ENCODE measurements at regions not wholly inside any gene's neighbourhood (a gene's known extent, or its start where the extent isn't known, plus 50 kb on each side); places are given as distances from the start of the nearest gene placed in this dataset.
"Not testable (repeated sequence)": the region's sequence is repeated elsewhere in the genome, so short reads cannot be mapped to it uniquely, and the experiment has no call there.

DNA sequence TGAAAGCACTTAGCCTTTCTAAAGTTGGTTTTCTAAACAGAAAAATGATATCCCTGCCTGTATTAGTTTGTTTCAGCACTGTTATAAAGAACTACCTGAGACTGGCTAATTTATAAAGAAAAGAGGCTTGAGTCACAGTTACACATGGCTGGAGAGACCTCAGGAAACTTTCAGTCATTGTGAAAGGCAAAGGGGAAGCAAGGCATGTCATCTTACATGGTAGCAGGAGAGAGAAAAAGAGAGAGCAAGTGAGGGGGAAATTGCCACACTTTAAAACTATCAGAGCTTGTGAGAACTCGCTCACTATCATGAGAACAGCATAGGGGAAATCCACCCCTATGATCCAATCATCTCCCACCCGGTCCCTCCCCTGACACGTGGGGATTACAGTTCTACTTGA lies 64.9 kb downstream of the FAM170A start:
- TF ChIP-seq, protein P1, sequence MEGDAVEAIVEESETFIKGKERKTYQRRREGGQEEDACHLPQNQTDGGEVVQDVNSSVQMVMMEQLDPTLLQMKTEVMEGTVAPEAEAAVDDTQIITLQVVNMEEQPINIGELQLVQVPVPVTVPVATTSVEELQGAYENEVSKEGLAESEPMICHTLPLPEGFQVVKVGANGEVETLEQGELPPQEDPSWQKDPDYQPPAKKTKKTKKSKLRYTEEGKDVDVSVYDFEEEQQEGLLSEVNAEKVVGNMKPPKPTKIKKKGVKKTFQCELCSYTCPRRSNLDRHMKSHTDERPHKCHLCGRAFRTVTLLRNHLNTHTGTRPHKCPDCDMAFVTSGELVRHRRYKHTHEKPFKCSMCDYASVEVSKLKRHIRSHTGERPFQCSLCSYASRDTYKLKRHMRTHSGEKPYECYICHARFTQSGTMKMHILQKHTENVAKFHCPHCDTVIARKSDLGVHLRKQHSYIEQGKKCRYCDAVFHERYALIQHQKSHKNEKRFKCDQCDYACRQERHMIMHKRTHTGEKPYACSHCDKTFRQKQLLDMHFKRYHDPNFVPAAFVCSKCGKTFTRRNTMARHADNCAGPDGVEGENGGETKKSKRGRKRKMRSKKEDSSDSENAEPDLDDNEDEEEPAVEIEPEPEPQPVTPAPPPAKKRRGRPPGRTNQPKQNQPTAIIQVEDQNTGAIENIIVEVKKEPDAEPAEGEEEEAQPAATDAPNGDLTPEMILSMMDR (IDR thresholded peaks at IDR 0.05; ENCODE audit: low read depth, low read length, missing control alignments), result no peak
- no peak overlapping the region for H3K4me3 ChIP-seq (replicated peaks; ENCODE audit: low read depth, low read length)
- no peak for DNase-seq (ENCODE audit: extremely low read depth, low read depth)

DNA sequence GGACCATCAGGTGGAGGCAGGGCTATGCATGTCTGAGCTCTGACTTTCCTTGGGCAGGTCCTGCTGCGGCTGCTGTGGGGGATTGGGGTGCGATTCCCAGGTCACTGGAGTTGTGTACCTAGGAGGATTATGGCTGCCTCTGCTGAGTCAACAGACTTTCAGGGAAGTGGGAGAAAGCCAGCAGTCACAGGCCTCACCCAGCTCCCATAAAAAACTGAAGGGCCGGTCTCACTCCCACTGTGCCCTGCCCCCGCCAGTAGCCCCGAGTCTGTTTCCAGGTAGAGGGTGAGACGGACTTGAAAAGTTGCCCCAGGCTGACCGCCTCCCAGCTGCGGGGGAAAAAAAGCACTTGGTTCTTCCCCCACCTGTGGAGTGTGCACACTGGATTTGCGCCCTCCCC lies 76.7 kb downstream of the FAM170A start:
- H3K4me3 ChIP-seq (replicated peaks; ENCODE audit: low read depth, low read length), result no peak overlapping the region
- DNase-seq (ENCODE audit: extremely low read depth, low read depth), result no peak
- TF ChIP-seq, protein P1 (IDR thresholded peaks at IDR 0.05; ENCODE audit: low read depth, low read length, missing control alignments), result no peak

DNA sequence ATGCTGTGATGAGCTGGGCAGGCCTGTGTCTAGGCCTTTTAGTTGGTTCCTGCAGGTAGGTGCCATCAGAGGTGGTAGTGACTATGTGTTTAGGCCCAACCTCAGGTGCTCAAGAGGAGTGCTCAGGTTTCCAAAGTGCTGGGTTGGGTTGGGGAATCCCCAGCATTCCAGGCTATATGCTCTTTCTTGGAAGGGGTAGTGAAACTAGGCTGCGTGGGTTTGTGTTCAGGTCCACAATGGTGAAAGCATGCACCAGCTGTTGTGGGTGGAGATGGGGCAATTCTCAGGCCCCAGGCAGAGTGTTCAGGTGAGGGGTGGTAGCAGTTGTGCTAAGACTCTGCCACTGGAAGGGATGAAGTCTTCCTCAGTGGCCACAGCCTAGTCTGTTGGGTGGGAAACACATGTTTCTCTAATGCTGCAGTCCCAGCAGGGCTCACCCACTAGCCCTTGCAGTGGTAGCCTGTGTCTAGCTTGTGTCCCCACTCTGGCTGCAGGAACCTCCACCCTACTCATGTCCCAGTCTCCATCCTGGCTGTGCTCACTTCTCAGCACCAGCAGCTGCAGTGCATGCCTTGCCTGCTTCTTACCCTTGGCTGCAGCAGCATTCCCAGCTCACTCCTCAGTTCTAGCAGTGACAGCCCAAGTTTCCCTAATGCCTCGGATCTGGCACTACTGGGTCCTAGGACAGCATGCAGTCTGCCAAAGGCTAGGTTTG lies 78.9 kb downstream of the FAM170A start:
- no peak overlapping the region for H3K4me3 ChIP-seq (replicated peaks; ENCODE audit: low read depth, low read length)
- DNase-seq (ENCODE audit: extremely low read depth, low read depth), result no peak
- TF ChIP-seq, protein P1 (IDR thresholded peaks at IDR 0.05; ENCODE audit: low read depth, low read length, missing control alignments), result no peak

GRCh38 chr5:119721775-119722174 lies 92.4 kb downstream of the FAM170A start:
- TF ChIP-seq, protein P1 (IDR thresholded peaks at IDR 0.05; ENCODE audit: low read depth, low read length, missing control alignments), result no peak
- no peak for DNase-seq (ENCODE audit: extremely low read depth, low read depth)

GRCh38 chr5:119725291-119725690 lies 95.9 kb downstream of the FAM170A start:
- H3K4me3 ChIP-seq (replicated peaks; ENCODE audit: low read depth, low read length); DNase-seq (ENCODE audit: extremely low read depth, low read depth): not testable (repeated sequence)

More at GRCh38 chr5:119721775-119722174, 92.4 kb downstream of the FAM170A start:
- no peak overlapping the region for H3K4me3 ChIP-seq (replicated peaks; ENCODE audit: low read depth, low read length)

DNA sequence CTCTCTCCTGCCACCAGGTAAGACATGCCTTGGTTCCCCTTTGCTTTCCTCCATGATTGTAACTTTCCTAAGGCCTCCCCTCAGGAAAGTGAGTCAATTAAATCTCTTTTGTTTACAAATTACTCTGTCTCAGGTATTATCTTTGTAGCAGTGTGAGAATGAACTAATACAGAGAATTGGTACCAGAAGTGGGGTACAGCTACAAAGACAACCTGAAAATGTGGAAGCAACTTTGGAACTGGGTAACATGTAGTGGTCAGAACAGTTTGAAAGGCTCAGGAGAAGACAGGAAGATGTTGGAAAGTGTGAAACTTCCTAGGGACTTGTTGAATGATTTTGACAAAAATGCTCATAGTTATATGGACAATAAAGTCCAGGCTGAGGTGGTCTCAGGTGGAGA lies 97.2 kb downstream of the FAM170A start:
- no peak overlapping the region for H3K4me3 ChIP-seq (replicated peaks; ENCODE audit: low read depth, low read length)
- TF ChIP-seq, protein P1 (IDR thresholded peaks at IDR 0.05; ENCODE audit: low read depth, low read length, missing control alignments), result no peak
- no peak for DNase-seq (ENCODE audit: extremely low read depth, low read depth)

- no peak overlapping the region for H3K4me3 ChIP-seq (replicated peaks; ENCODE audit: low read depth, low read length)
- no peak for DNase-seq (ENCODE audit: extremely low read depth, low read depth)
- TF ChIP-seq, protein P1 (IDR thresholded peaks at IDR 0.05; ENCODE audit: low read depth, low read length, missing control alignments), result no peak
These were observed 110.9 kb downstream of the FAM170A start for GRCh38 chr5:119740225-119740624.

Measured in HFF-Myc (cell line).